Superior temporal gyrus (tissue), 1 donor: ENCODE measurements at regions not wholly inside any gene's neighbourhood (a gene's known extent, or its start where the extent isn't known, plus 50 kb on each side); places are given as distances from the start of the nearest gene placed in this dataset.

Source experiments
- DNase-seq: peaks from one replicate; pipeline ENCODE4 v3.0.0-alpha.2; 2016; ENCODE audit errors: extremely low spot score

- no peak for DNase-seq
These were observed 495.7 kb downstream of the TLE1 start for GRCh38 chr9:81193362-81194339.

DNA sequence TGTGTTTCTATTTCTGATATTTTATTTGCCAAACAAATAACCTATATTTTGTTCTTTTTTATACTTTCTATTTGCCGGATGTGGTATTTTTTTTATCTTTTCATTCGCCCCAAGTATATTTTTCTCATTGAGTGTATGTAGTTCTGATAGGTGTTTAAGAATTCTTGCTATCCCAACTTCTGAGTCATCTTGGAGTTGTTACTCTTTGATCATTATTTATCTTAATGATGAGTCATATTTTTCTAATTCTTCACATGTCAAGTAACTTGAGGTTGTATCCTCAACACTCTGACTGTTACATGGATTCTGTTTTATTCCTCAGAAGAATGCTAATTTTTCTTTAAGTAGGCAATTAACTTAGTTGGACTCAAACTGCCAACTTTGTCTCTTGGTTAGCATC, 498.1 kb downstream of the TLE1 start:
- no peak for DNase-seq

GRCh38 chr9:81190659-81191058, 498.7 kb downstream of the TLE1 start:
- no peak for DNase-seq

DNA sequence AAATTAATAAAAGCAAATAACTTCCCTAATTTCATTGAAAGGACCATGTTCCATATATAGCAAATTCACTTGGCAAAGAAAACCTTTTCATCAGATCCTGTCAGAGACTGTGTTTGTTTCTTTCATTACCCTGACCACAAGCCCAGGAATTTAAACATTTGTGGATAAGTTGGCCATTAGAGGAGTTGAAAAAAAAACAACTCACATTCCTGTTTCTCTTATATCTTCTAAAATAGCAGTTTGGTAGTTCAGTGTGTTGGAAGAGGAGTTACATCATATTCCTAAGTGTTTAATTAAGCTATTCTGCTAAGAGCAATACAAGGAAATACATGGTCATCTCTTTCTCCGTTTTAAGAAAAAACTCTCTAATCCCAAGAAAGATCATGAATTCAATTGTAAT, 505.6 kb downstream of the TLE1 start:
- DNase-seq = no peak

GRCh38 chr9:81182431-81182830, 506.9 kb downstream of the TLE1 start:
- DNase-seq = no peak

DNA sequence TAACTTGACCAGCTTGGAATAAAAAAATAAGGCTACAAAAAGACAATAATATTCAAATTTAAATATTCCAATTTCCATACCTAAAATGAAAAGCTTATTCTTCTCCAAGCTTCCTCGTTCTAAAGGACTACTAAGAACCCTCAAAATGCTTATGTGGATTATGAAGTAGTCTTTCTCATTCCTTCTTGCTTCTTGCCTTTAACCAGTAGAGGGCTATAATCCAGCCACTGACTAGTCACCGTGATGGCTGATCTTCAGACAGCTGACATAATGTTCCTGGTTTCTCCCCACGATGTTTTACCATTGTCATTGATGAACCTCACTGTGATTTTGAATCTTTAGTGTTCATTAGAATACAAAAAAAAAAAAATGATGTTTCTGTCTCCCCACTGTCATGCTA, 515.3 kb downstream of the TLE1 start:
- DNase-seq = no peak

DNA sequence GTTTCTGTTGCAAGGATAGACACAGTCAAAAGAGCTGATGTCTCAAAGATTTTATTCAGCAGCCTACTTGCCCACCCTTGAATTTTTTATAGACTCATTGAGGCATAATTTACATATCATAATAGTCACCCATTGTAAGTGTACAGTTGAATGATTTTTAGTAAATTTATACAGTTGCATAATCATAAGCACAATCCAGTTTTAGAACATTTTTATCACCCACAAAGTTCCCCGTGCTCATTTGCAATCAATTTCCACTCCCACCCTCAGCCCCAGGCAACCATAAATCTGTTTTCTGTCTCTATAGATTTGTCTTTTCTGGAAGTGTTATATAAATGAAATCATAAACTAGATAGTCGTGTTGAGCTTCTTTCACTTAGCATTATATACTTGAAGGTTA, 517.7 kb downstream of the TLE1 start:
- no peak for DNase-seq

DNA sequence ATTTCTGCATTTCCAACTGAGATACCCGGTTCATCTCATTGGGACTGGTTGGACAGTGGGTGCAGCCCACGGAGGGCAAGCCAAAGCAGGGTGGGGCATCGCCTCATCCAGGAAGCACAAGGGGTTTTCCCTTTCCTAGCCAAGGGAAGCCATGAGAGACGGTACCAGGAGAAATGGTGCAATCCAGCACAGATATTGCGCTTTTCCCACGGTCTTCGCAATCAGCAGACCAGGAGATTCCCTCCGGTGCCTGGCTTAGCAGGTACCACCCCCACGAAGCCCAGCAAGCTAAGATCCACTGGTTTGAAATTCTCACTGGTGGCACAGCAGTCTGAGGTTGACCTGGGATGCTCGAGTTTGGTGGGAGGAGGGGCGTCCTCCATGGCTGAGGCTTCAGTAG, 527.0 kb downstream of the TLE1 start:
- DNase-seq = no peak

DNA sequence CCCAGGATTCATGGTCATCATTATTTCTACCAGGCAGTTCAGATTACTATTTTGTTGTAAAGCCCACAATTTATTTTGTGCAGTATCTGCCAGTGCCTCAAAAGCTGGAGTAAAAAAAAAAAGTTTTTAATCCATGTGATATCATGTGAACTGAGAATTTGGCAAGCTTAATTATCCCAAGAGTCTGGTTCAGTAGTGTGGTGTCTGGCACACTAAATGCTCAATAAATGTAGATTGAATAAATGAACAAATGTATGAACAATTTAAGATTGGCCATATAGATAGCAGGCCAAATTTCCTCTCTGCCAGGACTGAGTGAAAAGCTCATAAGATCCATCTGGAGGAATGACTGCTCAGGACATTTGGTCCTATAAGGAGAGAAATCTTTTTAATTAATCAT, 533.0 kb downstream of the TLE1 start:
- DNase-seq = no peak

- no peak for DNase-seq
These were observed 539.2 kb downstream of the TLE1 start for GRCh38 chr9:81150016-81150625.

DNA sequence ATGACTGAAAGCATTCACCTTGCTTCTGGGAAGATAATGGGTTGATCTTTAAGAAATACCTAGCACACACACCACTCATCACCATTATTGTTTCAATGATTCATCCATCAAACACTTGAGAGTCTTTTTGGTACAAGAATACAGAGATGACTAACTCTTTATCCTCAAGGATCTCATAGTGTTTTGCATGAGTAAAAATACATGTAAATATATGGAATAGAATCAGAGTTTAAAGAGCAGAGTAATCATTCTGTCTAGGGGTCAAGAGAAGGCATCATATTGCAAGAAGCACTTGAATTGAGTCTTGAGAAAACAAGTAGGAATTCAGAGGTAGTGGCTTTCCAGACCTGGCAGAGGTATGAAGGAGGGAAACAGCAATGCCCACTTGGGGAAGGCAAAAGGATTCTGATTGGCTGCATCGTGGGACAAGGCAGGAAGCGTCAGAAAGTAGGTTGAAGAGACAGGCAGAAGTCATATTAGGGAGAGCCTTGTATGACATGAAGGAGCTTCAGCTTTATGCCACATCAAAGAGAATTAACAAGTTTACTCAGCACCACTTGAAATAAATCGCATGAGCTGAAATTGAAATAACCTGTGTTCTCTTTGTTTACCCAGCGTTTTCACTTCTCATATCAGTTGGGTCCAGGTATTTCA, 542.5 kb downstream of the TLE1 start:
- DNase-seq = no peak

DNA sequence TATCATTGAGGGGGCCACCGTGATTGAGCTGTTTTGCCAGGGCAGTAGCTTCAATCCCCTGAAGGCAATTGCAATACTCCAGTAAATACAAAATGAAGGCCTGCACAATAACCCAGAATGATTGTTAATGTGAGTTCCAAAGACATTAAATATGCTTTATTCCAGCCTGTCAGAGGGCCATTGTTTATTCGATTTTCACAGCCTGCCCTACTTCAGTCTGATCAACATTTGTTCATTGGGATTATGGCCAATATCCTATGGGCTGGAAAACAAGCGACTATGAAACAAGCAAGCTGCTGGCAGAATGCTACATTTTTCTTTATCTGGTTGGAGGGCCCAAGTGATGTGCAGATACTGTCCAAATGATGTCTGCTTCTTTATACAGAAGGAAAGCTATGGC, 543.1 kb downstream of the TLE1 start:
- DNase-seq = no peak

DNA sequence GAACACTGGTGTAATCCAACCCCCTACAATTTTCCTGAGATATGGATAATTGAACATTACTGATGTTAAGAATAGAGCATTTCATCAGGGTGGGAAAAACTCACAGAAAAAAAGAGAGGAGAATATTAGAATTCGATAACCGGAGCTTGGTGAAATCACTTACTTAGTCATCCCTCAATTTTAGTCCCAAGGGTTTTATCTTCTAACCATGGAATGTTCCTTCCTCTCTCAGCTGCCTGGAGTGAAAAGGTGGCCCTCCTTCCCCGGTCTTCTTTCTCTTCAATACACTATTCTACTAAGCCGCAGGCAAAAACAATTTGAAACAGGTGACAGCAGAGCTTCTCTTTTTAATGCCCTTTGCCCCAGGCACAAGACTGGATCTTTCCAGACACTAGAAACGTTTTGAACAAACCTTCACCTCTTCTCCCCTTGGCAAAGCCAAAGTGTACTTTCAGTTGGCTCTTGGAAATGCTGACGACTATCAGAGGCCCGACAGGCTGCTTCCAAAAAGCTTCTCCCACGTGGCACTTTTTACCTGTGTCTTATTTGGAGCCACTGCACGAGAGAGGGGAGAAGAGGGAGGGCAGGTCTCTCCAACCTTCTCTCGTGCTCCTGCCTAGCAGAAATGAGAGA, 543.9 kb downstream of the TLE1 start:
- DNase-seq = no peak

DNA sequence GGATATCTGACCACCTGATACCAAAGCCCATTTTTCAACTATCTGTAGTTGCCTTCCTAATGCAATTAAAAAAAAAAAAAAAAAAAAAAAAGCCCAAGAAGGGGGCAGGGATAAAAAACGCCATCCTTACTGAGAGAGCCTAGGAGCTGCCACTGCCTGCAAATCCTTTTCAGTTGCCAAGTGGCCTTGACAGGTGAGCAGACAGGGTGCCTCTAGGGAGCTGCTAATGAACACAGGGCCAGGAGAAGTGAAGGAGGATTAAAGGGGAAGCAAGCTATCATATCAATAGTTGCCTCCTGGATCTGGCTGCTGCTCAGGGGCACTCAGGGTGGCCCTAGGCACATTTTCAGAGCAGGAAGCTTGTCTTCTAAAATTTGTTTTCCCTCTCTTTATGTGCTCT, 547.4 kb downstream of the TLE1 start:
- no peak for DNase-seq

- no peak for DNase-seq
These were observed 551.3 kb downstream of the TLE1 start for GRCh38 chr9:81137976-81138568.

DNA sequence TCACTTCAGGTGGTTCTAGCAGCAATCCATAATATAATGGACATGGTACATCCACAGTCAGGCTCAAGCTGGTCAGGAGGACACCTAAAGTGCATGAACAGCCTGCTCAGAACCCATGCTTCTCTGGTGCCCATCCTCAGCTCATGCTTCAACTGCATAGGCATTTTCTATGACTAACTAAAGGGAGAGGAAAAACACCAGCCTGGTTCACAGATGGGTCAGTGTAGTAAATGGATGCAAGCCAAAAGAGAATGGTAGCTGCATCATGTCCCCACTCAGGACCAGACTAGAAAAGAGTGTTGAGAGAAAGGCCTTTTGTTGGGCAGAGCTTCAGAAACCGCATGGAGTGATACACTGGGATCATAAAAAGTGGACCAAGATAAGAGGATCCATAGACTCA, 556.6 kb downstream of the TLE1 start:
- DNase-seq = no peak

DNA sequence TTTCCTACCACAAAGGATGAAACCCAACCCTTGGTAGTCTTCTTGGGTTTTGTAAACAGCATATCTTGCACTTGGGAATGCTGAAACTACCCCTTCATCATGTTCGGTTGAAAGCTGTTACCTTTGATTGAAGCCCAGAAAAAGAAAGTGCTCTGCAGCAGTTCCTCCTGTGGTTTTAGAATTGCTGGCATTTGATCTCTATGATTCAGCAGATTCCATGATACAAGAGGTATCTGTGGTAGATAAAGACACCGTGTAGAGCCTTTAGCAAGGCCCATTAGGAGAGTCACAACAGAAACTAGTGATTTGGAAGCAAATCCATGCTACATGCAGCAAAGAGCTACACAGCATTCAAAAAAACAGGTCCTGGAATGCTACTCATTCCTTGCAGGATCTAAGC, 557.0 kb downstream of the TLE1 start:
- no peak for DNase-seq

DNA sequence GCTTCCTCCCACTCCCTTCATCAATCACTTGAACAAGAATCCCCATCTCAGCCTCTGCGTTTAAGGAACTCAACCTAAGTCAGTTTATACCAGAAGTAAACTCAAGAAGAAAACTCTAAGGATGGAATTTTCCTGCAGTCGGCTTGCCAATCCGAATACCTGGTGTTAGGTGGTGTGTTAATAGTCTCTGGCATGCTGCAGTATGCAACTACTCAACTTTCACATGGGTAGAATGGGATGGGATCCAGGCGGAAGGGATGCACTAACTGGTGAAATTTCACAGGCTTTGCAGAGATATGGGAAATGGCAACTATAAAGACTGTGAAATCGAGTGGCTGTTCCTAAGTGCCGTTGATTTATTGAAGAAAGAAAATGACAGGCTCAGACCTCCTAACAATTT, 560.6 kb downstream of the TLE1 start:
- DNase-seq = no peak

DNA sequence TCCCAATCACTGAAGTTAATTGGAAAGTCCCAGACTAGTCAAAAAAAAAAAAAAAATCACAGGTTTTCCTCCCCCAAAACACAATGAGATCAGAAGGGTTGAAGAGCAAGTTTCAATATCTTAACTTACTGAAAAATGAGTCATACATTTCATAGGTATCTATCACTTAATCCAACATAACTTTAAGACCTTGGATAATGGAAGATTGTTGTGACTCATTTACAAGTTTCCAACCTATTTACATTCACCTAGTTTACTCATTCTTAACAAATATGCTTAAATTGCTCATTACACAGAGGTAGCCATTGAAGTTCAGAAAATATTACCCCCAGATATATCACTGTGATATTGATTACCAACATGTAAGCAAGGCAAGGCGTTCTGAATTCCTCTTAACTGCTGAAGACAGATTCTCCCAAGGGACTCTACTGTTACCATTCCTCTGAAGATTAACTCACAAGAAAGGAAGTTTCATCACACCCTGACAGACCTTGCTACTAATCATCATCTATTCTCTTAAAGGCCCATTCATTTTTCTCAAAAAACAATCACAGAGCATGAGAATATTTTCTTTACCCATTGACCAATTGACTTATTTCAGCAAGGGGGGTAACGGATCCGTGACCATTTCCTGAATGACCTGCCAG, 563.8 kb downstream of the TLE1 start:
- DNase-seq = no peak

DNA sequence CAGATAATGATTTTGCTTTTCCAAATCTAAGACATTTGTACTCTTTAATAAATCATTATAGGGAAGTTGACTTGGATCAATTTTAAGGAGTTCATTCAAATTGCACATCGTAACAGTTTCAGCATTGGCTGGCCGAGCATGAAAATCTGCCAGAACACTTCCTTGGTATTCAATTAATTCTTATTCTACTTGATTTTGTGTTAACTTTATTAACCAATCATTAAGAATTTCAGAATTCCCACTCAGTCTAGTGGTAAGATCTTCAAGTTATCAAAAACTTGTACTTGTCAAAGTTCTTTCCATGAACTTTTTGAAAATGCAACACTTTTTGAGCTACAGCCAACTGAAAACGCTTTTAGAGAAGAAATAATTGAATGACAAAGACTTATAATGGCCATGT, 565.8 kb downstream of the TLE1 start:
- DNase-seq = no peak

GRCh38 chr9:81122749-81123148, 566.6 kb downstream of the TLE1 start:
- DNase-seq = no peak
